SK-N-SH (cell line): ENCODE measurements at regions not wholly inside any gene's neighbourhood (a gene's known extent, or its start where the extent isn't known, plus 50 kb on each side); places are given as distances from the start of the nearest gene placed in this dataset.

Source experiments
- CTCF ChIA-PET: fragments of 300-600, 350-600 bp; formaldehyde crosslinking; extraction: SDS; loops from one replicate; lab custom pipeline; 2021; lab: Yijun Ruan, JAX
- POLR2A ChIA-PET: fragments of 350-600 bp; sonication (Branson Sonifier 250); formaldehyde crosslinking; extraction: SDS; loops from one replicate; lab custom pipeline; 2020; ENCODE audit warnings: antibody characterized with exemption, inconsistent platforms; lab: Yijun Ruan, JAX
- DNase-seq: peaks from one replicate; pipeline ENCODE4 v3.0.0; 2012
- H2AFZ ChIP-seq: fragments of 200-600 bp; sonication (generic); 2 replicates; pipeline ENCODE4 v1.8.1; 2016; ENCODE audit warnings: antibody characterized with exemption, mild to moderate bottlenecking, low read depth
- H3F3A ChIP-seq: fragments of 200-600 bp; sonication (generic); replicated peaks from 2 replicates; pipeline ENCODE3; 2016; ENCODE audit warnings: antibody characterized with exemption, mild to moderate bottlenecking; ENCODE audit not compliant: insufficient read depth
- H3K27ac ChIP-seq, 2 experiments: fragments of 200-500 bp in 1 of 2; fragments of 200-600 bp in 1 of 2; sonication (Bioruptor generic) in 1 of 2; sonication (generic), shearing (Covaris generic) in 1 of 2; 2 replicates each; pipeline versions ENCODE4 v1.5.1 to v1.6.1; 2014 to 2016; ENCODE audit warnings: low read depth in 2 of 2, inconsistent platforms in 1 of 2, low read length in 1 of 2, mild to moderate bottlenecking in 1 of 2, mixed read lengths in 1 of 2
- H3K27me3 ChIP-seq: fragments of 200-600 bp; sonication (generic), shearing (Covaris generic); 2 replicates; pipeline ENCODE4 v1.6.1; 2016; ENCODE audit warnings: mixed run types; ENCODE audit not compliant: insufficient read depth
- H3K36me3 ChIP-seq, 2 experiments: fragments of 200-500 bp in 1 of 2; fragments of 200-600 bp in 1 of 2; sonication (Bioruptor generic) in 1 of 2; sonication (generic) in 1 of 2; replicated peaks in 1 of 2; 2 replicates each; pipeline versions ENCODE3 to v1.5.1; 2014 to 2016; ENCODE audit warnings: low read length in 1 of 2, mild to moderate bottlenecking in 1 of 2; ENCODE audit not compliant: insufficient read depth in 2 of 2, control insufficient read depth in 1 of 2
- H3K4me1 ChIP-seq, 2 experiments: fragments of 200-500 bp in 1 of 2; fragments of 200-600 bp in 1 of 2; sonication (Bioruptor generic) in 1 of 2; sonication (generic), shearing (Covaris generic) in 1 of 2; 2 replicates each; pipeline versions ENCODE4 v1.5.1 to v1.6.1; 2014 to 2016; ENCODE audit warnings: low read depth in 1 of 2, low read length in 1 of 2, mixed run types in 1 of 2; ENCODE audit not compliant: insufficient read depth in 2 of 2, control insufficient read depth in 1 of 2
- H3K4me2 ChIP-seq: fragments of 200-600 bp; sonication (generic), shearing (Covaris generic); 2 replicates; pipeline ENCODE4 v1.6.1; 2017; ENCODE audit warnings: mixed run types
- H3K4me3 ChIP-seq, 2 experiments: fragments of 200-500 bp in 1 of 2; fragments of 200-600 bp in 1 of 2; sonication (Bioruptor generic) in 1 of 2; sonication (generic), shearing (Covaris generic) in 1 of 2; 2 replicates each; pipeline versions ENCODE4 v1.5.1 to v1.8.1; 2014 to 2016; ENCODE audit warnings: low read depth in 2 of 2, inconsistent platforms in 1 of 2, low read length in 1 of 2, mild to moderate bottlenecking in 1 of 2, mixed read lengths in 1 of 2, moderate library complexity in 1 of 2
- H3K79me2 ChIP-seq: fragments of 200-600 bp; sonication (generic); 2 replicates; pipeline ENCODE4 v1.8.1; 2017; ENCODE audit warnings: mild to moderate bottlenecking; ENCODE audit not compliant: insufficient read depth
- H3K9ac ChIP-seq: fragments of 200-600 bp; sonication (generic); 2 replicates; pipeline ENCODE4 v1.6.1; 2017; ENCODE audit warnings: mixed run types
- H3K9me2 ChIP-seq: fragments of 200-600 bp; sonication (generic); 2 replicates; pipeline ENCODE4 v1.6.1; 2017; ENCODE audit warnings: mixed run types
- H3K9me3 ChIP-seq: fragments of 200-600 bp; sonication (generic); 2 replicates; pipeline ENCODE4 v1.6.1; 2017; ENCODE audit warnings: mixed run types, mild to moderate bottlenecking, moderate library complexity
- H4K20me1 ChIP-seq: fragments of 200-600 bp; sonication (generic); 2 replicates; pipeline ENCODE4 v1.6.1; 2017; ENCODE audit warnings: mild to moderate bottlenecking, mixed run types; ENCODE audit not compliant: insufficient read depth
- CHD2 ChIP-seq: fragments of 150-350 bp; IDR thresholded peaks from 2 replicates; pipeline ENCODE4 v1.6.1; 2018; ENCODE audit warnings: low read length; ENCODE audit not compliant: partially characterized antibody
- EP300 ChIP-seq, 2 experiments: IDR thresholded peaks; 2 replicates each; pipeline versions ENCODE4 v1.4.0 to v1.6.1; 2012; ENCODE audit warnings: borderline replicate concordance in 1 of 2, low read depth in 1 of 2, low read length in 1 of 2
- FOXM1 ChIP-seq: IDR thresholded peaks from 2 replicates; pipeline ENCODE4 v1.4.0; 2012; ENCODE audit warnings: low read depth, mild to moderate bottlenecking
- GATA2 ChIP-seq: sonication (generic); formaldehyde crosslinking; IDR thresholded peaks from 2 replicates; pipeline ENCODE4 v1.5.0; 2020; ENCODE audit warnings: mild to moderate bottlenecking, missing genetic modification reagents
- NFIC ChIP-seq: IDR thresholded peaks from 2 replicates; pipeline ENCODE4 v1.4.0; 2012; ENCODE audit warnings: borderline replicate concordance
- RFX5 ChIP-seq: IDR thresholded peaks from 2 replicates; pipeline ENCODE4 v1.6.1; 2012; ENCODE audit warnings: mild to moderate bottlenecking, improper control_type of control experiment, low read length
- RXRA ChIP-seq: IDR thresholded peaks from 2 replicates; pipeline ENCODE4 v1.4.0; 2012; ENCODE audit warnings: low read depth, mild to moderate bottlenecking, borderline replicate concordance
- SIN3A ChIP-seq: IDR thresholded peaks from 2 replicates; pipeline ENCODE4 v1.6.1; 2012; ENCODE audit warnings: low read depth, mild to moderate bottlenecking, low read length, moderate library complexity, borderline replicate concordance
- SMC3 ChIP-seq: IDR thresholded peaks from 2 replicates; pipeline ENCODE4 v1.6.1; 2012; ENCODE audit warnings: low read depth, low read length, improper control_type of control experiment
- TAF1 ChIP-seq: IDR thresholded peaks from 2 replicates; pipeline ENCODE4 v1.6.1; 2012; ENCODE audit warnings: low read depth, mild to moderate bottlenecking, low read length, moderate library complexity, borderline replicate concordance
- TCF12 ChIP-seq: IDR thresholded peaks from 2 replicates; pipeline ENCODE4 v1.4.0; 2012
- TEAD4 ChIP-seq: IDR thresholded peaks from 2 replicates; pipeline ENCODE4 v1.4.0; 2012; ENCODE audit warnings: mild to moderate bottlenecking, borderline replicate concordance; ENCODE audit not compliant: insufficient read depth
- USF1 ChIP-seq: IDR thresholded peaks from 2 replicates; pipeline ENCODE4 v1.4.0; 2012; ENCODE audit warnings: low read depth, borderline replicate concordance
- YY1 ChIP-seq: IDR thresholded peaks from 2 replicates; pipeline ENCODE4 v1.4.0; 2012; ENCODE audit warnings: low read depth, mild to moderate bottlenecking
- WGBS: methylation state at CpG from one replicate; pipeline ENCODE4 v1.1.6; 2017; ENCODE audit warnings: low lambda C conversion rate; 5-methylcytosine and 5-hydroxymethylcytosine counted together
- TF ChIP-seq, protein P1 (sequence below): IDR thresholded peaks from 2 replicates; pipeline ENCODE4 v1.4.0; 2012; ENCODE audit warnings: low read depth
- TF ChIP-seq, protein P2 (sequence below): IDR thresholded peaks from 2 replicates; pipeline ENCODE4 v1.6.1; 2012; ENCODE audit warnings: mild to moderate bottlenecking, low read depth, low read length, moderate library complexity
- TF ChIP-seq, protein P3 (sequence below): fragments of 150-350 bp; IDR thresholded peaks from 2 replicates; pipeline ENCODE4 v1.6.1; 2016; ENCODE audit warnings: mild to moderate bottlenecking, low read depth, low read length

DNA sequence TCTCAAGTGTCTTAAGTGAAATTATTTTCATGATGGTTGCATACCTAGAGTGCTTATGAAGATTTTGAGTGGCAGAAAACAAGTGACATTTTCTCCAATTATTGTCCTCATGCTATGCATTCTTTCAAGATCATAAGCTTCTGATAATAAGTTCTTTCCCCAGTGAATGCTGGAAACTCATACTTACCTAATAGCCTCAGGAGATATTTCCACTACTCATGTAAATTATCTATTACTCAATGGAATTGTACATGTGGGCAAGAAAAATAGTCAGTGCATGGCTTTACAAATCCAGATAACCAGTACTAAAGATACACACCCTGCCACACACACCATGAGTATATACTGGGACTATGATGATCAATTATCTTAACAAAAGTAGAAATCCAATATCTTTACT, 1219.4 kb upstream of the C9orf72 start (continued):
- TF ChIP-seq, protein P1, sequence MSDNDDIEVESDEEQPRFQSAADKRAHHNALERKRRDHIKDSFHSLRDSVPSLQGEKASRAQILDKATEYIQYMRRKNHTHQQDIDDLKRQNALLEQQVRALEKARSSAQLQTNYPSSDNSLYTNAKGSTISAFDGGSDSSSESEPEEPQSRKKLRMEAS, result no peak
- no peak for TF ChIP-seq FOXM1
- TF ChIP-seq, protein P2, sequence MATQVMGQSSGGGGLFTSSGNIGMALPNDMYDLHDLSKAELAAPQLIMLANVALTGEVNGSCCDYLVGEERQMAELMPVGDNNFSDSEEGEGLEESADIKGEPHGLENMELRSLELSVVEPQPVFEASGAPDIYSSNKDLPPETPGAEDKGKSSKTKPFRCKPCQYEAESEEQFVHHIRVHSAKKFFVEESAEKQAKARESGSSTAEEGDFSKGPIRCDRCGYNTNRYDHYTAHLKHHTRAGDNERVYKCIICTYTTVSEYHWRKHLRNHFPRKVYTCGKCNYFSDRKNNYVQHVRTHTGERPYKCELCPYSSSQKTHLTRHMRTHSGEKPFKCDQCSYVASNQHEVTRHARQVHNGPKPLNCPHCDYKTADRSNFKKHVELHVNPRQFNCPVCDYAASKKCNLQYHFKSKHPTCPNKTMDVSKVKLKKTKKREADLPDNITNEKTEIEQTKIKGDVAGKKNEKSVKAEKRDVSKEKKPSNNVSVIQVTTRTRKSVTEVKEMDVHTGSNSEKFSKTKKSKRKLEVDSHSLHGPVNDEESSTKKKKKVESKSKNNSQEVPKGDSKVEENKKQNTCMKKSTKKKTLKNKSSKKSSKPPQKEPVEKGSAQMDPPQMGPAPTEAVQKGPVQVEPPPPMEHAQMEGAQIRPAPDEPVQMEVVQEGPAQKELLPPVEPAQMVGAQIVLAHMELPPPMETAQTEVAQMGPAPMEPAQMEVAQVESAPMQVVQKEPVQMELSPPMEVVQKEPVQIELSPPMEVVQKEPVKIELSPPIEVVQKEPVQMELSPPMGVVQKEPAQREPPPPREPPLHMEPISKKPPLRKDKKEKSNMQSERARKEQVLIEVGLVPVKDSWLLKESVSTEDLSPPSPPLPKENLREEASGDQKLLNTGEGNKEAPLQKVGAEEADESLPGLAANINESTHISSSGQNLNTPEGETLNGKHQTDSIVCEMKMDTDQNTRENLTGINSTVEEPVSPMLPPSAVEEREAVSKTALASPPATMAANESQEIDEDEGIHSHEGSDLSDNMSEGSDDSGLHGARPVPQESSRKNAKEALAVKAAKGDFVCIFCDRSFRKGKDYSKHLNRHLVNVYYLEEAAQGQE, result no peak
- no peak for TF ChIP-seq SIN3A
- no peak for TF ChIP-seq TEAD4
- TF ChIP-seq TAF1, result no peak
- no peak for TF ChIP-seq GATA2 (CRISPR knock-in tag)
- no peak for TF ChIP-seq EP300 (IDR thresholded peaks at IDR 0.05; ENCODE audit: borderline replicate concordance in 1 of 2, low read depth in 1 of 2, low read length in 1 of 2)
- no peak for TF ChIP-seq RFX5
- no peak for TF ChIP-seq TCF12
- TF ChIP-seq, all 33 proteins: peak for 0

DNA sequence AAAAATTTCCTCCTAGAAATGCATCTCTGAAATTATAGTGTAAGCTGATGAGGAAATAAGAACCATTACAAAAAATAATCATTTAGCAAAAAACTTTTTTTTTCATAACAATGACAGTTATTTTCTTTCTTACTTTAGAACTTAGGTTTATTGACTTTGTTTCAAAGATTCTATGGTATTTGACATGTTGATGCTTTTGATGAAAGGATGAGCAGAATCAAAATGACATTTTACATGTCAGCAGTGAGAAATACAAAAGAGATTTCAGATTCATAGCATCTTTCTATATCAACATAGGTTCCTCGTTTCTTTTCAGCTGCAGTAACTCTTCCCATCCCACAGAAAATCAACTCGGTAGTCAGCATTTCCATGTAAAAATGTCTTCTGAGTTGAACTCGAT, 1226.6 kb upstream of the C9orf72 start:
- TF ChIP-seq EP300 (IDR thresholded peaks at IDR 0.05; ENCODE audit: borderline replicate concordance in 1 of 2, low read depth in 1 of 2, low read length in 1 of 2), result no peak
- no peak for TF ChIP-seq NFIC
- TF ChIP-seq, protein P3, sequence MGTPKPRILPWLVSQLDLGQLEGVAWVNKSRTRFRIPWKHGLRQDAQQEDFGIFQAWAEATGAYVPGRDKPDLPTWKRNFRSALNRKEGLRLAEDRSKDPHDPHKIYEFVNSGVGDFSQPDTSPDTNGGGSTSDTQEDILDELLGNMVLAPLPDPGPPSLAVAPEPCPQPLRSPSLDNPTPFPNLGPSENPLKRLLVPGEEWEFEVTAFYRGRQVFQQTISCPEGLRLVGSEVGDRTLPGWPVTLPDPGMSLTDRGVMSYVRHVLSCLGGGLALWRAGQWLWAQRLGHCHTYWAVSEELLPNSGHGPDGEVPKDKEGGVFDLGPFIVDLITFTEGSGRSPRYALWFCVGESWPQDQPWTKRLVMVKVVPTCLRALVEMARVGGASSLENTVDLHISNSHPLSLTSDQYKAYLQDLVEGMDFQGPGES, result no peak
- TF ChIP-seq SMC3, result no peak
- TF ChIP-seq USF1, result no peak
- TF ChIP-seq RXRA, result no peak
- TF ChIP-seq CHD2, result no peak
- no peak for TF ChIP-seq YY1
- Histone ChIP-seq H2AFZ (no peak overlapping the region), H3K9ac (no peak overlapping the region), H4K20me1 (no peaks in the 10 kb centered on the region), H3K36me3 (no peaks in the 10 kb centered on the region), H3K9me2 (no peaks in the 10 kb centered on the region), H3K9me3 (no peaks in the 10 kb centered on the region), H3K4me3 (no peak overlapping the region), H3K79me2 (no peaks in the 10 kb centered on the region), H3K27me3 (no peaks in the 10 kb centered on the region), H3K4me2 (no peak overlapping the region), H3K4me1 (no peaks in the 10 kb centered on the region; a peak in 1 of 4 replicates), H3K27ac (no peak overlapping the region), H3F3A (no peaks in the 10 kb centered on the region)
- CTCF ChIA-PET, result interaction anchor here (1.2 to 1.4 kb wide), 2 partner anchors 12 to 25 kb away, joined by 3 read pairs; no protein-coding TSS in a partner anchor
- POLR2A ChIA-PET, result no interaction called here
- WGBS, result 83% methylated on average over 3 of the region's 3 CpGs
- DNase-seq, result no peak
